Upper lobe of left lung (tissue), 4 donors: ENCODE measurements at regions not wholly inside any gene's neighbourhood (a gene's known extent, or its start where the extent isn't known, plus 50 kb on each side); places are given as distances from the start of the nearest gene placed in this dataset.

Experiments used
- POLR2A ChIP-seq, 4 donors: fragments of 450-650 bp; IDR thresholded peaks; one replicate each; pipeline ENCODE4 v1.5.1; 2016 to 2017; ENCODE audit warnings: antibody characterized with exemption in 4 of 4, mild to moderate bottlenecking in 2 of 4
- POLR2AphosphoS5 ChIP-seq, 2 donors: sonication (generic); formaldehyde crosslinking; IDR thresholded peaks; one replicate each; pipeline ENCODE4 v1.5.1; 2017; ENCODE audit warnings: antibody characterized with exemption in 2 of 2
- TF ChIP-seq, protein P1 (sequence below), 6 experiments: fragments of 450-650 bp in 4 of 6; fragments of 200-600 bp in 2 of 6; sonication (generic) in 2 of 6; IDR thresholded peaks; one replicate each; pipeline ENCODE4 v1.5.1; 2016 to 2019; ENCODE audit warnings: antibody characterized with exemption in 6 of 6

DNA sequence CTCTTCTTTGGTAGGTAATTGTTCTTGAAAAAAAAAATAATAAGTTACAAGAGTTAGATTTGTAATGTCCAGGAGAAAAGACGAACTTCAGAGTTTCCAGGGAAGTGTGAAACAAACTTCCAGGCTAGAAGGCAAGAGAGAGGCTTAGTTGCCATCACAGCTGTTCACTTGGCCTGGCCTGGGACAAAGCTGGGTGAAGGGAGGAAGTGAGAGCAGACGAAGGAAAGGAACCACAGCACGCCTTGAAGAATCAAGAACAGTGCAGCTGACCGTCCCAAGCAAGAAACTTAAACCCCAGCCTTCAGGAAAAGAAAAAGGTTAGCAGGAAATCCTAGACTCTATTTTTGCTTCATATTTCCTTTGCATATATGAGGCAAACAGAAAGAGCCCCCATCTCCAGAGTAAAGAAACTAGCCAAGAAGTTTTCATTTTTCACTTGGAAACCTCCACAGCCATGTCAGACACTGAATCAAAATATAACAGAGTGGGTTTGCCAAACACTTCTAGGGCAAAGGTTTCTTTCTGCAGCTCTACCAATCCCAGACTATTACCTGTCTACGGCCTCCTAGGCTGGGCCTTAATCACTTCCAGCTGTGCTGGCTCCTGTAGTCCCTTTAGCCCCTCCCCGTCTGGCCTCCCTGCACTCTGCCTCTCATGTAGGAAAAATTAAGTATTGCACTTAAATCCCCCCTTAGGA is 209.6 kb downstream of the SPATA18 start:
- TF ChIP-seq POLR2A (IDR thresholded peaks at IDR 0.05) = no peak
- TF ChIP-seq POLR2AphosphoS5 (IDR thresholded peaks at IDR 0.05) = no peak
- TF ChIP-seq, protein P1, sequence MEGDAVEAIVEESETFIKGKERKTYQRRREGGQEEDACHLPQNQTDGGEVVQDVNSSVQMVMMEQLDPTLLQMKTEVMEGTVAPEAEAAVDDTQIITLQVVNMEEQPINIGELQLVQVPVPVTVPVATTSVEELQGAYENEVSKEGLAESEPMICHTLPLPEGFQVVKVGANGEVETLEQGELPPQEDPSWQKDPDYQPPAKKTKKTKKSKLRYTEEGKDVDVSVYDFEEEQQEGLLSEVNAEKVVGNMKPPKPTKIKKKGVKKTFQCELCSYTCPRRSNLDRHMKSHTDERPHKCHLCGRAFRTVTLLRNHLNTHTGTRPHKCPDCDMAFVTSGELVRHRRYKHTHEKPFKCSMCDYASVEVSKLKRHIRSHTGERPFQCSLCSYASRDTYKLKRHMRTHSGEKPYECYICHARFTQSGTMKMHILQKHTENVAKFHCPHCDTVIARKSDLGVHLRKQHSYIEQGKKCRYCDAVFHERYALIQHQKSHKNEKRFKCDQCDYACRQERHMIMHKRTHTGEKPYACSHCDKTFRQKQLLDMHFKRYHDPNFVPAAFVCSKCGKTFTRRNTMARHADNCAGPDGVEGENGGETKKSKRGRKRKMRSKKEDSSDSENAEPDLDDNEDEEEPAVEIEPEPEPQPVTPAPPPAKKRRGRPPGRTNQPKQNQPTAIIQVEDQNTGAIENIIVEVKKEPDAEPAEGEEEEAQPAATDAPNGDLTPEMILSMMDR (IDR thresholded peaks at IDR 0.05) = no peak
